ENCODE measurements at regions not wholly inside any gene's neighbourhood (a gene's known extent, or its start where the extent isn't known, plus 50 kb on each side); places are given as distances from the start of the nearest gene placed in this dataset.
A peak's percentile ranks its signal among the peaks of the same experiment; 100 is the strongest.
"Not testable (repeated sequence)": the region's sequence is repeated elsewhere in the genome, so short reads cannot be mapped to it uniquely, and the experiment has no call there.

DNA sequence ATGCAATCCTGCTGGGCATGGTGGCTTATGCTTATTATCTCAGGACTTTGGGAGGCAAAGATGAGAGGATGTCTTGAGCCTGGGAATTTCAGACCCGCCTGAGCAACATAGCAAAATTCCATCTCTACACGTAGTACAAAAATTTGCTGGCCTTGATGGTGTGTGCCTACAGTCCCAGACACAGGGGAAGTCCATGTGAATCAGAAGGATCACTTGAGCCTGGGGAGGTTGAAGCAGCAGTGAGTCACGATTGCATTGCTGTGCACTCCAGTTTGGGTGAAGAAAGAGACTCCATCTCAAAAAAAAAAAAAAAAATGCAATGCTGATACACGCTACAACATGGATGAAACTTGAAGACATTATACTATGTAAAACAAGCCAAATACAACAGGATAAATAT is 272.9 kb downstream of the CDY2B start:
- intact Hi-C loops (cut with DNase I); ATAC-seq (ENCODE audit: poor library complexity); DNase-seq: not testable (repeated sequence)

DNA sequence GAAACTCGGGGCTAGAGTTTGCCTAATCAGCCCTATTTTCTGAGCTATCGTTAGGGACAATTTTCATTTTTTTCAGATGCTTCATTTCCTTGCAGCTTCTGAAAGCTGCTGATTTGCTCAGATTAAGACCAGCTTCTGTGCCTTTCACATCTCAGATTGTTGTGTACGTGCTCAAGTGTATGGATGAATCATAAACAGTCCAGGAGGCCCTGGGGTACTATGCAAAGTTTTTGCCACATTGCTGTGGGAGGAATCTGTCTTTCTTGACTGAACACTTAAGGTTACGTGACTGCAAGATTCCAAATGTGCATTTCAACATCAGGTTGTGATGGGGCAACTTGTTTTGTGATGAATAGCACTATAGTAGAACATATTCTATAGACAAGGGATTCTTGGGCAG is 280.8 kb downstream of the CDY2B start:
- ATAC-seq (ENCODE audit: poor library complexity); intact Hi-C loops (cut with DNase I); DNase-seq: not testable (repeated sequence)

DNA sequence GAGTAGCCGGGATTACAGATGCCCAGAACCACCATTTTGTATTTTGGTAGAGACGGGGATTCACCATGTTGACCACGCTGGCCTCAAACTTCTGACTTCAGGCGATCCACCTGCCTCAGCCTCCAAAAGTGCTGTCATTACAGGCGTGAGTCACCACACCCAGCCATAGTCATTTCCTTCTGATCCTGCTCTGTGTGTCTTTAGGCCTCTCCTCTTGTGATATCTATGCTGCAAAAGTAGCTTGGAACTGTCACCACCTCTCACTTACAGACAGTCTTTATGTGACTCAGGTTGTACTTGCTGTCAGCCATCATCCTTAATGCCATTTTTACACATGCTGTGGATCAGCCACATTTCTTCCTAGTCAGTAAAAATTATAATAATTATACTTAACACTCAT is 286.3 kb downstream of the CDY2B start:
- DNase-seq; intact Hi-C loops (cut with DNase I); ATAC-seq (ENCODE audit: poor library complexity): not testable (repeated sequence)

DNA sequence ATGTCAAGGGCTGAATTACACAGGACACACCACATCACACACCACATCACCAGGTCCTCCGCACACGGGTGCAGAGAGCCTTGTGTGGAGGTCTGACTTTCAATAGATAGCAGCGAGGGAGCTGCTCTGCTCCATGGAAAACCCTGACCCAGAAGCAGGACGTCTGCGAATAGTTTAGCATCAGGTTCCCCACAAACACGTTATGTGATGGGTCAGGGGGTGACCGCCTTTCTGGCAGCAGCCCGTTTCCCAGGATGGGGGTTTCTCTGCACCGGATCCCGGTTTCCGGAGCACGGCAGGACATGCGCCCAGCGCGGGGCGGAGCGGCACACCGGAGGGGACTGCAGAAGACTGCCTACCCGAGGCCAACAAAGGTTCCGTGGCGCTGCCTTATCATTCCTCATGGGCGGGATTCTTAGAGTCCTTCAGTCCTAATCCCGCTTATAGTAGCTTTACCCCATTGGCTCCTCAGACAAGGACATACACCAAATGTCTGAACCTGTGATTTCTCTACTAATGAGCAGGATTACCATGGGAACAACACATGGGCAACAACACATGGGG is 300.0 kb downstream of the CDY2B start:
- DNase-seq = not testable (repeated sequence)

DNA sequence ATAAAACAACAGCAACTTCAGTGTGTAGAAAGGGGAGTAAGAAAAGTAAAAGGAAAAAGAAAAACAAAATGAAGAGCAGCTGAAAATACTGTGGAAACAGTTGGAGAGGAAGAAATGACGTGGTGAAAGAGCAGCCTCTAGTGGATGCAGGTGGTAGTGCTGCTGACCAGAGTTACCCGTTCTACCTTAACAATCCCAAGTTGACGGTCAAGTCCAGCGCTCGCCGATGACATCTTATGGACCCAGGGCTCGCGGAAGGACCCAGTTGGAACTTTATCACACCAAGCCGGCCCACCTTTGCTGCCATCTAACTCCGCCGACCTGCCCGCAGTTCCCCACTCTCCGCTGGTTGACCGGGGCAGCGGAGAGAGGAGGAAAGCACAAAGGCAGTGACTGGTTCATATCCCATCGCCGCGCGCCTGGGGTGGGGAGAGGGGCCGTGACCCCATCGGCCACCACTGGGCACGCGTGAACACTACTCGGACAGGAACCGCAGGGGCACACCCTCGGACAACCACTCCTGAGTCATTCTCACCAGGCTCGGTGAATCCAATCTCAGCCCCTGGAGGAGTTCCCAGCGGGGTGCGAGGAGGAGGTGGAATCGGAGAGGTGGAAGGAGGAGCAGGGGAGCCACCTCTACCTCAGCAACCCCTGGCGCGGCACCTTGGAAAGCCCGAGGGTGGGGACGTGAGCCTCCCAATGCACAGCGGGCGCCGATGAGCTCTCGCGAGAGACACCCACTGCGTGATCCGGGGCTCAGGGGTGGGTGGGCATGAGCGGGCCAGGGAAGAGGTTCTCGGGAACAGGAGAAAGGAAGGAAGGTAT is 300.7 kb downstream of the CDY2B start:
- intact Hi-C loops (cut with DNase I) = not testable (repeated sequence)
- ATAC-seq (ENCODE audit: poor library complexity) (peak; percentile 65), DNase-seq (peak; percentile 5)

More for the DNA sequence above, 300.0 kb downstream of the CDY2B start:
- ATAC-seq (ENCODE audit: poor library complexity) = peak; percentile 18
- intact Hi-C loops (cut with DNase I) = not testable (repeated sequence)

DNA sequence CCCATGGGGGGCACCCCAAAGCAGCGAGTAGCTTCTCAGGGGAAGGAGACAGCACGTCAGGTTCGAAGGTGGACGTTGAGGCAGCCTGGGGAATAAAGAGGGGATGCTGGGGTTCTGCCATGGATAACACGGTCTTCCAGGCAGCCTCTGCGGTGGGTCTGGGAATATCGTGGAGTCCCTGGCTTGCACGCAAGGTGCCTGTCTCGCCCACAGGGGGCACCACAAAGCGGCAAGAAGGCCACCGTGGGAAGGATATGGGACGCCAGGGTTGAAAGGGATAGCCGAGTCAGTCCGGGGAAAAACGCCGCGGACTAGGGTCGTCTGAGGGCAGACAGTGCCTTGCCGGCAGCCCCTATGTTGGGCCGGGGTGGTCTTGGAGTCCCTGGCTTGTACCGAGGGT is 316.9 kb downstream of the CDY2B start:
- intact Hi-C loops (cut with DNase I); ATAC-seq (ENCODE audit: poor library complexity); DNase-seq: not testable (repeated sequence)
